ENCODE measurements at regions not wholly inside any gene's neighbourhood (a gene's known extent, or its start where the extent isn't known, plus 50 kb on each side); places are given as distances from the start of the nearest gene placed in this dataset.
A peak's percentile ranks its signal among the peaks of the same experiment; 100 is the strongest.
"Not testable (repeated sequence)": the region's sequence is repeated elsewhere in the genome, so short reads cannot be mapped to it uniquely, and the experiment has no call there.

DNA sequence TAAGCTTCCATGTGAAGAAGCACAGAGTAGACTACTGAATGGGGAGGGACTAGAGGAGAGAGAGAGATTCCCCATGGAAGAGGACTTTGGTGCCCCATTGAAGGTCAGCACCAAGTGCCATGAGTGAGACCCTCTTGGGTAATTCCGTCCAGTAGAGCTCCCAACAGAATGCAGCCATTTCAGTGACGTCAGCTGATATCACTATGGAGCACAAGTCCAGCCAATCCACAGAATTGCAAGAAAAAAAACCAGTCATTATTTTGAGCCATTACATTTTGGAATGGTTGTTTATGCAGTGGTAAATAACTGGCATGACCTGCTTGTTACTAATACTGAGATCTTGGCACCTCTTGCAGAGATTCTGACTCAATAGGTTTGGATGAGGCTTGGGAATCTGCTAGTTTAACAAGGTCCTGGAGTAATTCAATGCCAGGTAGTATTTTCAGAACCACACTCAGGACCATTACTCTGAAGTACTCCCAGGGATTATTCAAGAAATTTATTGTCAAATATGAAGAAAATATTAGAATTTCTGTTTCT, 52.6 kb upstream of the SP8 start:
- in situ Hi-C loops (cut with MboI; ENCODE audit: low pct_unique_long_range_greater_than_20kb, low sequenced_read_pairs), result no loop called here
- no peak for DNase-seq

DNA sequence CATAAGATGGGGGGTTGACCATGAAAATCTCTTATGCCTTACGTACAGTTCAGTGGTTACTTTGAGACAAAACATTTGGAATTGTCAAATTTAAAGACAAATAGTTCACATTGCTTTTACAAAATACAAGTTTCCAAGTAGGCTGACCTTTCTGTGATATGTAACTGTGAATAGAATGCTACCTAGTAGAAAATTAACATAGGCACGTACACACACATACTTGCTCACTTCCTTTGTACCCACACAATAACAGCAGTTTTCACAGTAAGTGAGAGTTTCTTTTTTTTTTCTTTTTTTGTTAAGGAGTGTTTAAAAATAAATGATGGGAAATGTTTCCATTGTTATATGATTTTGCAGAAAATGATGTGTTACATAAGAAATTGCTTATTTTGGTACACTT, 53.3 kb upstream of the SP8 start:
- in situ Hi-C loops (cut with MboI; ENCODE audit: low pct_unique_long_range_greater_than_20kb, low sequenced_read_pairs), result no loop called here
- DNase-seq, result no peak

DNA sequence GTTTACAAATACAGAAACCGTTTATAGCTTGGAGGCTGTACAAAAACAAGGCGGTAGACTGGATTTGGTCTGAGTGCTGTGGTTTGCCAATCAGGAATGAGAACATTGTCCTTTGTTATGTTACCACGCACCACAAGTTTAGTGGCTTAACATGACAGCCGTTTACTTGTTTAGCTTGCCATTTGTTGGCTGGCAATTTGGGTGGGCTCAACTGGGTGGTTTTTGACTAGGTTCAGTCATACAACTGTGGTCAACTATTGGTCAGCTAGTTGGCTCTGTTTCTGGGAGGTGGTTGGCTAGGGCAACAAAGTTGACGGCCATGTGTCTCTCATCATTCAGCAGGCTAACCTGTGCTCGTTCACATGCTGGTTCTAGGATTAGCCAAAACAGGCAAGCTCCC, 60.1 kb upstream of the SP8 start:
- no peak for DNase-seq
- in situ Hi-C loops (cut with MboI; ENCODE audit: low pct_unique_long_range_greater_than_20kb, low sequenced_read_pairs), result no loop called here

DNA sequence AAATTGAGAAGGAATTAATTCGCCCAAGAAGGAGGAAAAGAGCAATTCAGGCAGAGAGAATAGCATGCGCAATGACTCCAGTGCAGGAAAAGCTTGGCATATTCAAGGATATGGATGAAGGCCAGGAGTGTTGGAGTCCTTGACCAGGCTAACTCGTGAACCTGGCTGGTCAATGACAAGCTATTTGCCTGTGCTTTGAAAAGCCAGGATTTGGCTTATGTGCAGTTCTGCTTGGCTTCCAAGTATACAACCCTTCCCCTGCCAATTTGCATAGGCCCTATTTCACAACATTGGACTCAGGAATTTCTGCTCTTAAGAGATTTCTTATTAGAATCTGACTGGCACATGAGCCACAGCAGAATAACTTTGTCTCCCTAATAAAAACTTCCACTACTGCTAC, 72.3 kb upstream of the SP8 start:
- in situ Hi-C loops (cut with MboI; ENCODE audit: low pct_unique_long_range_greater_than_20kb, low sequenced_read_pairs), result no loop called here
- no peak for DNase-seq

DNA sequence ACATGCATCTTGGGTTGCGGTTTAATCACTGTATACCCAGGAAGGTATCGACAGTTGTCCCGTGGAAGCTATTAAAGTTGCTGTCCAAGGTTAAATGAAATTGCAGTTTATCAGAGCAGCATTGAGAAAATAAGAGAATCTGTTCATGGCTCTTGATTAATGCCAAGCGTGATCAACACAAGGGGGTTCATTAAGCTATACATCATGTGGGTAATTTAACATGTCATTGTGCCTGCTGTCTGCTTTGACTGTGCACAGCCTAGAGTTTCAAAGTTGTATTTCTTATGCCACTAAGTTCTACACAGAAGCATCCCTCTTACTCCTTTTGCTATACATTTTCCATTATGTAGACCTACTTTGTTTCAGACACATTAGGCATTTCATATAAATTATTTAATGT, 74.8 kb upstream of the SP8 start:
- in situ Hi-C loops (cut with MboI; ENCODE audit: low pct_unique_long_range_greater_than_20kb, low sequenced_read_pairs), result no loop called here
- DNase-seq, result no peak

DNA sequence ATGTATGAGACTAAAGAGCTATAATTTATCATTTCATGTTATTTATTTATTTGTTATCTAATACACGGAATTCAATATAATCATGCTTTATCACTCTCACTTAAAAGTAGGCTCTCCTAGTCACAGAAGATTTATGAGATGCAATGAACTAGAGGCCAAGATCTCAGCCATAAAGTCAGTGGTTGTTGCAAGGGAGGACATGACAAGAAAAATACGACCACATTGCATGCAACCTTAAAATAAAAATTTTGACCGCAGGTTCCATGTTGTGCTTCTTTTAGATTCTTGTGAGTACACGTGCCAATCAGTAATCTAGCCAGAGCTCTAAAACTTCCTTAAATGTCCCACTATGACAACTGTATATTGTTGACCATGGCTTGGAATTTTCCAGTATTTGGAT, 75.9 kb upstream of the SP8 start:
- in situ Hi-C loops (cut with MboI; ENCODE audit: low pct_unique_long_range_greater_than_20kb, low sequenced_read_pairs), result no loop called here
- peak; percentile 12 for DNase-seq

DNA sequence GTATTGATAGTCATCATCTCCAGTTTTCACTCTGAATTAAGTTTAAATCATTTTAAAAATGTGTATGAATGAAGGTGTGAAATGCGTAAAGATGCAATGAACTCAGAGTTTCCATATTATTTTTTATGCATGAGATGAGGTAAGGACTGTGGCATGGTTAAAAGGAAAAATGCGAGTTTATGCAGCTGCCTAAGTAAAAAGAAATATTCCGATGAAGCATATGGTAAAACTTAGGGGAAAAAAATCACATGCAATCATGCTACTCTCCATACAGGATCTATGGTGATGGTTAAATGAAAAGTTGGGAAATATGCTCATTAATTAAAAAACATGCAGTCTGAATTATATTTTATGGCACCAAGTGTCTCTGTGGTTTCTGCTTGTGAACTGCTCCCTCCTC, 77.5 kb upstream of the SP8 start:
- no peak for DNase-seq
- in situ Hi-C loops (cut with MboI; ENCODE audit: low pct_unique_long_range_greater_than_20kb, low sequenced_read_pairs), result no loop called here

DNA sequence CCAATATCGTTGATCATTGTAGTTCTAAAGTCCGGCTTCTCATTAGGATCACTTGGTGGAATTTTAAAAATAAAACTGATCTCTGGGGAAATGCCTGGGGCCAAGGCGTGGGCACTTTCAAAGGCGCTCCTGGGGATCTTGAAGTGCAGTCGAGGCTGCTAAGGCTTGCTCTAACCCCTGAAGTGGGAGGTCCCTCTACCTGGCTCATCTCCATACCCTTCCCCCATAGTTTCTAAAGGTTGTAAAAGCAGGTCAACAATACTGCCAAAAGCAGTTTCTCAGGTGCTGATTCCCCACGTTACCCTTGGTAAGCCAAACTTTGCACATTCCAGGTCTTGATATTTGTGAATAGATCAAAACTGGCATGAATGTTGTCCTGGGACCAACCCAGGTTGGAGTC, 79.0 kb upstream of the SP8 start:
- in situ Hi-C loops (cut with MboI; ENCODE audit: low pct_unique_long_range_greater_than_20kb, low sequenced_read_pairs), result no loop called here
- DNase-seq, result no peak

DNA sequence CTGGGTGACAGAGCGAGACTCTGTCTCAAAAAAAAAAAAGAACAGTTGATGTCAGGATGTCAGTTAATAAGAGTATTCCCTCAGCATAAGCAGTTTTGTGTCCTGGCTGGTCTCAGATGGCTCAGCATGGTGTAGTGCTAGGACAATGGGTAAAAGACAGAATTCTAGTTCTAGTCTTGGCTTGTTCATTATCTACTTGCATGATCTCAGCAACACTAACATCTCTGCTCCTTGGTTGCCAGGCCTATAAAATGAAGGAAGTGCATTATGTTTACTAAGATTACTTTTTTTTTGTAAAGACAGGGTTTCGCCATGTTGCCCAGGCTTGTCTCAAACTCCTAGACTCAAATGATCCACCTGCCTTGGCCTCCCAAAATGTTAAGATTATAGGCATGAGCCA, 84.3 kb upstream of the SP8 start:
- in situ Hi-C loops (cut with MboI; ENCODE audit: low pct_unique_long_range_greater_than_20kb, low sequenced_read_pairs), result no loop called here
- no peak for DNase-seq

DNA sequence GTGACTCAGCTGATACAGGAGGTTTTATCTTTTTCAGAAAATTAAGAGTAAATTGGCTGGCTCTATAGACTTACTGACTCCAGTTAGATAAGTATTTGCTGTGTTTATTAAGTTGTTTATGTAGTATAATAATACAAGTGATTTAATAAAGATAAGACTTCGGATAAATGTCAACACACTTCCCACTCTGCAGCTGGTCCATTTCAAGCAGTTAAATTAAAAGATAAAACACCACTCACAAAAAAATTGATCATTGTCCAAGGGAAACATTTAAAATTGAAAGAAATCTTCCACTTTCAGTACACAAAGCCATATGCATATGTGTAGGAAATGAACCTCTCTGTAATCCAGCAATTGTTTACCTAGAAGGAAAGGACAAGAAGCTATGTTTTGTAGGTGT, 106.1 kb upstream of the SP8 start:
- no peak for DNase-seq
- in situ Hi-C loops (cut with MboI; ENCODE audit: low pct_unique_long_range_greater_than_20kb, low sequenced_read_pairs), result no loop called here

DNA sequence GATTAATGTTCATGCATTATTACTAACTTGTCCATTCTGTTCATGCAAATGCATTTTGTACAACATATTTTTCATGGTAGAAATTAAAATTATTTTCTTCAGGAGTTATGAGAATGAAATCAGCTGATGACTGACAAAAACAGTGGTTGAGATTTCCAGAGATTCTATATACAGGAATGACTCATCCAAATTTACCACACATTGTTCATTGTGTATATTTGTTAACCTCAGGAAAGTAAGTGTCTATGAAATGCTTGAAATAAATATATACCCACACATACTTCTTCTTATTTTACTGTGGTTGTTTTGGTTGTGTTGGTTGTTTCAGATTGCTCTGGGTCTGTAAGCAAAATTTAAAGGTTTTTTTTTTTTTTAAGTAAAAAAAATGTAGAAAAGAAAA, 108.1 kb upstream of the SP8 start:
- no peak for DNase-seq

DNA sequence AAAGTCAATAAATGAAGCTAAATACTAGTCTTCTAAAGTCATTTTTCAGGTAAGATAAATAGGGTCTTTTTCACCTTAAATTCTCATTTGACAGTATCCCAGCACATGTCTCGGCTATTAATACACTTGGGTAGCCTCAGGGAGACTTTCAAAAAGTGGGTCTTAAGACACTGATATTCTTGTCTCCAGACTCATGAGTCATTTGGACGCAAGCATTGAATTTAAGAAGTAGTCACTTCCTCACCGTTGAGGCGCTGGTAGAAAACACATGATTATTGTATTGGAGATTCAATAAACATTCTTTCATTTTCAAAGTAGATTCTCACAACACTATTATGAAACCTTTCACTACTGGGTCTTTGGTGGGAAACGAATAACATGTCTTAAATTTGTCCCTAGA, 108.9 kb upstream of the SP8 start:
- no peak for DNase-seq
- in situ Hi-C loops (cut with MboI; ENCODE audit: low pct_unique_long_range_greater_than_20kb, low sequenced_read_pairs), result no loop called here

More for the DNA sequence above, 108.1 kb upstream of the SP8 start:
- in situ Hi-C loops (cut with MboI; ENCODE audit: low pct_unique_long_range_greater_than_20kb, low sequenced_read_pairs), result no loop called here

DNA sequence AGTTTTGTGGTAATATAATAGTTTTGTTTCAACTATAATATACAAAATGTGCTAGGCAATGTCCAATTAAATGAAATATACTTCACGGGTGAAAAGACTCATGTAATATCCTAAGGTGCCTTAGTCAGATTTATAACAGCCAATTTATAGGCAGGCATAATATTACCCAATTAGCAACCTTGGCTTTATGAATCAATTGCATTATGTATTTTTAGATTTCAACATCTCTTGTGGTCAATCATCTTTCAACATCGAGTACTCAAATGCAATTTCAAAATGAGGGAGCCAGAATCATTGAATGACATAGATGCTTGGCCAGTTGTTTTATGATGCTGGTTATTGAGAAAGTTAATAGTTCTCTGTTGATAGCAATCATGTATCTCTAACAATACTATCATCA, 110.3 kb upstream of the SP8 start:
- no peak for DNase-seq
- in situ Hi-C loops (cut with MboI; ENCODE audit: low pct_unique_long_range_greater_than_20kb, low sequenced_read_pairs), result no loop called here

DNA sequence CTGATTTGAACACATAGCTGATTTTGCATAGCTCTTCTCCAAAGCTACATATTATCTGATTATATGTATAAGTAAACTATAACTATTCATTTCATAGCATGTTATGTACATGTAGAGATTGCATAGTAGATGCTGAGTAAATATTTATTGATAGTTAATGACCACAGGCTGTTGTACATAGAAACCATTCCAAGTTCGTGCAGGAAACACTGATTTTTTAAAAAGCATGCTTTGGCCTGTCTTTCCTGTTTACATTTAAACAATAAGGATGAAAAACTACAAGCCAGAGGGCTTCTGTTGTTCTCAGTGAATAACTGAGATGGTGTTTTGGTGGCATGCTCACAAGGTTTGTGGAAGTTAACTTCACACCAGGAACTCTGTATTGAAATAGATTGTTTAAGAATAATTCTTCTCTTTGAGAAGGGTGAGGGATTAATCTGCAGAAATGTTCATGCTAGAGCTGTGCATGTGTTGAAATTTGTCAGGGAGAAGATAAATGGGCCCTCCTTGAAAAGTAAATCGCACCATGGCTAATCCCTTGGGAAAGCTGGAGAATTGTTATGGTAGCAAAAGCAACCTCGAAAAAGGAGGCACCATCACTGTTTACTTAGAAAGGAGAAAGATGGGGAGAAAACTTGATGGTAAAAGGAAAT, 120.2 kb upstream of the SP8 start:
- in situ Hi-C loops (cut with MboI; ENCODE audit: low pct_unique_long_range_greater_than_20kb, low sequenced_read_pairs), result no loop called here
- DNase-seq, result no peak

DNA sequence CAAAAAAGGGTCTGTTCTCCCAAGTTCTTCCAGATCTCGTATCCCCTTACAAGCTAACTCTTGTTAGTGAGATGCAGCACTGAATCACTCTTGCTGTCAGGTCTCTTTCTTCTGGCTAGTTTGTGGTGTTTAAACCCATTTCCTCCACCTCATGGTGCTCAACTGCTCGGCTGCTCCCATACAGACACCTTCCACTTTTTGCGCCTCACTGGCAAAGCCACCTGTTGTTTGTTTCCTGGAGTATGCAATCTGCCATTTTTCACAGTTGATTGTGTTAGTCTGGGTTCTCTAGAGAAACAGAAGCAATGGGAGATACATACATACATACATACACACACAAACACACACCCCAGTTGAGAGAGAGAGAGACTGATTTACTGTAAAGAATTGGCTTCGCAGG, 124.4 kb upstream of the SP8 start:
- in situ Hi-C loops (cut with MboI; ENCODE audit: low pct_unique_long_range_greater_than_20kb, low sequenced_read_pairs), result no loop called here
- DNase-seq, result no peak

DNA sequence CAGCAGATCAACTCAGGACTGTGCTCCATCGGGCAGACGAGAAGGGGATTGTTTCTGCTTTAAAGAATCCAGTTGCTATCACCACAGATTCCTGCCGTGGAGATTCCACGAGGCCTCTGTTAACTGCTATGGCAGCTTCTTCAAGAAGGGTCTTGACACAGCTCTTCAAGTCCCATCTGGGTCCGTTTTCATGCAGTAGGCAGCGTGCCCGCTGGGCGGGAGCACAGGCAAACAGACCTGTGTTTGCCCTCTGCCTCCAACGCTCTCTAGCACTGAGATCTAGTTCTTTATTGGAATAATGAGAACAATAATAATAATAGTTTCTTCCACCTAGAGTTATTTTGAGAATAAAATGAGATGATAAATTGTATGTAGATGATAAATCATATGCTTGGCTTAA, 127.2 kb upstream of the SP8 start:
- in situ Hi-C loops (cut with MboI; ENCODE audit: low pct_unique_long_range_greater_than_20kb, low sequenced_read_pairs), result no loop called here

DNA sequence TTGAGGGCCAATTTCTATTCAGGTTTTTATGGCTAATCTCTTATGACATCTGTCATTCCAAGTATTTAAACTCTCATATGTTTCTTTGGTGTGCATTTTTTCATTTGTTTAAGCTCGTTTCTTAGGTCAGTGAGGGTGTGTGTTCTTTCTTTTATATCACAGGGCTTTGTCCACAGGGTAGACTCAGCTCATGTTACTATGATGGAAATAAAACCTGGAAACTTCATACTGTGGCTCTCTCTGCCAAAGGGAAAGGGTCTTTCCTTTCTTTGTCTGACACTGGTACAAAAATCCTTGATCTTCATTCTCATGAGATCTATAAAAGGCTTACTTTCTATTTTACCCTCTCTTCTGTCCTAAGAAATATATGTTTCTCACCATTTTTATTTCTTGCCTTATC, 129.6 kb upstream of the SP8 start:
- no peak for DNase-seq
- in situ Hi-C loops (cut with MboI; ENCODE audit: low pct_unique_long_range_greater_than_20kb, low sequenced_read_pairs), result no loop called here

More for the DNA sequence above, 127.2 kb upstream of the SP8 start:
- DNase-seq, result no peak

DNA sequence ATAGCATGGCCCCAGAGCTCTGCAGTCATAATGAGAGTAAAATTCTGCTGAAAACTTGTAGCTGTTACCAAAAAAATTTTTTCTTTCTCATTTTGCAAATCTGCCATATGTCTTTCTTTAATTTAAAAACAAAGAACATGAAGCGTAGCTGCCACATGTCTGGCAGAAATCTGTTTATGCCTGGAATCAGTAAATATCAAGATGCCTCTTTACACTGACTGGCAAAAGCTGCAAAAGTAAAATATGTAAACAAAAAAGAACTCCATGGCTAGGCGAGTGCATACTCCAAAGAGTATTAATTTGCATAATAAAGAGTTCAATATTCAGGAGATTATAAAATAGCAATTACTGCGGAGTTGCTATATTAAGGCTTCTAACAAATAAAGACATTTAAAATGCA, 130.9 kb upstream of the SP8 start:
- DNase-seq, result no peak
- in situ Hi-C loops (cut with MboI; ENCODE audit: low pct_unique_long_range_greater_than_20kb, low sequenced_read_pairs), result no loop called here

DNA sequence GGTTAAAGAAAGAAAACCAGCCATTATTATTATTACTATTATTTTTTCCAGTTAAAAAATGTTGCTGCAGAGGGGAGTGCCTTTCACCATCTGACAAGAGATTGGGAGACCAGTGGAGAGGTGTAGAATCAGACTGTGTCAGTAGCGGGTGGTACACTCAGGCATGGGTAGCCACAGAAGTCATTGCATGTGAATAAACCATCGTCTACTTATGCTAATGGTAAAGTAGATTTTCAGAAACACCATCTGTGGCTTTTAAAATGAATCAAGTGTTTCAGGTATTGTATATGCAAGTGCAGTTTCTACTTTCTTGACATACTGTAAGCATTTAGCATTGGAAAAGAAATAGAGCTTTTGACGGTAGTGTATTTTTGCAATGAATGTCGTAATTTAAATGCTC, 131.5 kb upstream of the SP8 start:
- in situ Hi-C loops (cut with MboI; ENCODE audit: low pct_unique_long_range_greater_than_20kb, low sequenced_read_pairs), result no loop called here
- no peak for DNase-seq

DNA sequence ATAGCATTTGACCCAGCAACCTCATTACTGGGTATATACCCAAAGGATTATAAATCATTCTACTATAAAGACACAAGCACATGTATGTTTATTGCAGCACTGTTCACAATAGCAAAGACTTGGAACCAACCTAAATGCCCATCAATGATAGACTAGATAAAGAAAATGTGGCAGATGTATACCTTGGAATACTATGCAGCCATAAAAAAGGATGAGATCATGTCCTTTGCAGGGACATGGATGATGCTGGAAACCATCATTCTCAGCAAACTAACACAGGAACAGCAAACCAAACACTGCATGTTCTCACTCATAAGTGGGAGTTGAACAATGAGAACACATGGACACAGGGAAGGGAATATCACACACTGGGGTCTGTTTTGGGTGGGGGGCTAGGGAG, 140.5 kb upstream of the SP8 start:
- in situ Hi-C loops (cut with MboI; ENCODE audit: low pct_unique_long_range_greater_than_20kb, low sequenced_read_pairs); DNase-seq: not testable (repeated sequence)

DNA sequence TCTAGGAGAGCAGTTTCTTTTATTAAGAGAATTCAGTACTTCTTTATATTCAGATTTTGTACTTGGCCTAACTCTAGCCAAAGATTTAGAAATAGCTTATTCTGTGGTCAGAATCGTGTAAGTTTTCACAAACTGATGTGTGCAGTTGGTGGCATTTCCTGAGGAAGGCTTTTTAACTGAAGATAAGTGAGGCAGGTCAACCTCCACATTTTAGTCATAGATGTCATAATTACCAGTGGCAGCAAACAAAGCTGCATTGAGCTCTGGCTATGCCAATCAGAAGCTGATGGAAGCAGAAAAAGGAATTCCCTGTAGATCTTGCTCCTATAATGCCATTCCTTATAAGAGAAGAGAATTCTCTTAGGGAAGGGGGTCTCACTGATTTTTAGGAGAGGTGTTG, 141.3 kb upstream of the SP8 start:
- no peak for DNase-seq
- in situ Hi-C loops (cut with MboI; ENCODE audit: low pct_unique_long_range_greater_than_20kb, low sequenced_read_pairs), result no loop called here

DNA sequence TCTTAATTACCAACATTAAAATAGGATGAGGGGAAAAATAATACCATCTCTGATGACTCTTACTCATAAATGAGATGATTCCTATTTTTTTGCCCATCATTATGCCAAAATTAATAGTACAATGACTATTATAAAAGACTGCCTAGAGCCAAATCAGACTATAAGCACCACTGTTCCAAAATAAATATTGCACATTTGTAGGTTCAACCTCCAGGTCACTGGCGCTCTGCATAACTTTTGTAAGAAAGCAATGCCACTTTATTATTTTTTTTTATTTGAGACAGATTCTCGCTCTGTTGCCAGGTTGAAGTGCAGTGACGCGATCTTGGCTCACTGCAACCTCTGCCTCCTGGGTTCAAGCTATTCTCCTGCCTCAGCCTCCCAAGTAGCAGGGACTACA, 142.5 kb upstream of the SP8 start:
- in situ Hi-C loops (cut with MboI; ENCODE audit: low pct_unique_long_range_greater_than_20kb, low sequenced_read_pairs), result no loop called here

More for the DNA sequence above, 142.5 kb upstream of the SP8 start:
- DNase-seq, result no peak

All from KBM-7 (cell line).